ENCODE measurements at regions not wholly inside any gene's neighbourhood (a gene's known extent, or its start where the extent isn't known, plus 50 kb on each side); places are given as distances from the start of the nearest gene placed in this dataset.

- DNase-seq (ENCODE audit: extremely low read depth in 1 of 4, low spot score in 3 of 4) (no peak), ATAC-seq (no peak), FAIRE-seq (no peak)
- H3K27ac ChIP-seq (ENCODE audit: extremely low read depth, low read depth, low read length) = no peak overlapping the region
- intact Hi-C loops (cut with micrococcal nuclease) (no loop called here), in situ Hi-C loops (cut with MboI) (no loop called here)
- H3K4me1 ChIP-seq (replicated peaks in 1 of 2; ENCODE audit: control insufficient read depth in 2 of 2, insufficient read depth in 2 of 2, low read length in 2 of 2) = no peaks in the 10 kb centered on the region
- H3K36me3 ChIP-seq (ENCODE audit: control insufficient read depth, insufficient read depth, low read length) = no peaks in the 10 kb centered on the region
- ChIA-PET POLR2A (no interaction called here), CTCF (ENCODE audit: low intra/inter-chr PET ratio) (no interaction called here)
- no peaks in the 10 kb centered on the region for H3K79me2 ChIP-seq (ENCODE audit: control insufficient read depth, insufficient read depth, low read length)
- H3K9me1 ChIP-seq (ENCODE audit: control insufficient read depth, insufficient read depth, low read length) = no peaks in the 10 kb centered on the region
- no peaks in the 10 kb centered on the region for H3K9me3 ChIP-seq (replicated peaks; ENCODE audit: control insufficient read depth, insufficient read depth, low read depth, low read length)
- BruUV-seq (replicated peaks) = no TSS peak
- H4K20me1 ChIP-seq (replicated peaks; ENCODE audit: control insufficient read depth, insufficient read depth, low read length) = no peaks in the 10 kb centered on the region
- no peak overlapping the region for H3K4me2 ChIP-seq (ENCODE audit: insufficient read depth, low read length)
- H3K4me3 ChIP-seq = no peak overlapping the region
- no peak overlapping the region for H2AFZ ChIP-seq (ENCODE audit: low read depth, low read length)
- H3K9ac ChIP-seq (ENCODE audit: insufficient read depth in 1 of 2, low read depth in 2 of 2, low read length in 2 of 2) = no peak overlapping the region
- no peaks in the 10 kb centered on the region for H3K27me3 ChIP-seq (ENCODE audit: control insufficient read depth in 2 of 2, insufficient read depth in 2 of 2, low read length in 2 of 2)
- TF ChIP-seq, protein P1, sequence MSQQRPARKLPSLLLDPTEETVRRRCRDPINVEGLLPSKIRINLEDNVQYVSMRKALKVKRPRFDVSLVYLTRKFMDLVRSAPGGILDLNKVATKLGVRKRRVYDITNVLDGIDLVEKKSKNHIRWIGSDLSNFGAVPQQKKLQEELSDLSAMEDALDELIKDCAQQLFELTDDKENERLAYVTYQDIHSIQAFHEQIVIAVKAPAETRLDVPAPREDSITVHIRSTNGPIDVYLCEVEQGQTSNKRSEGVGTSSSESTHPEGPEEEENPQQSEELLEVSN (IDR thresholded peaks at IDR 0.05; ENCODE audit: borderline replicate concordance in 1 of 2, extremely low read depth in 1 of 2, insufficient read depth in 1 of 2, insufficient read length in 1 of 2, low read depth in 1 of 2, low read length in 1 of 2, poor library complexity in 1 of 2, severe bottlenecking in 1 of 2) = no peak
- TF ChIP-seq, protein P2, sequence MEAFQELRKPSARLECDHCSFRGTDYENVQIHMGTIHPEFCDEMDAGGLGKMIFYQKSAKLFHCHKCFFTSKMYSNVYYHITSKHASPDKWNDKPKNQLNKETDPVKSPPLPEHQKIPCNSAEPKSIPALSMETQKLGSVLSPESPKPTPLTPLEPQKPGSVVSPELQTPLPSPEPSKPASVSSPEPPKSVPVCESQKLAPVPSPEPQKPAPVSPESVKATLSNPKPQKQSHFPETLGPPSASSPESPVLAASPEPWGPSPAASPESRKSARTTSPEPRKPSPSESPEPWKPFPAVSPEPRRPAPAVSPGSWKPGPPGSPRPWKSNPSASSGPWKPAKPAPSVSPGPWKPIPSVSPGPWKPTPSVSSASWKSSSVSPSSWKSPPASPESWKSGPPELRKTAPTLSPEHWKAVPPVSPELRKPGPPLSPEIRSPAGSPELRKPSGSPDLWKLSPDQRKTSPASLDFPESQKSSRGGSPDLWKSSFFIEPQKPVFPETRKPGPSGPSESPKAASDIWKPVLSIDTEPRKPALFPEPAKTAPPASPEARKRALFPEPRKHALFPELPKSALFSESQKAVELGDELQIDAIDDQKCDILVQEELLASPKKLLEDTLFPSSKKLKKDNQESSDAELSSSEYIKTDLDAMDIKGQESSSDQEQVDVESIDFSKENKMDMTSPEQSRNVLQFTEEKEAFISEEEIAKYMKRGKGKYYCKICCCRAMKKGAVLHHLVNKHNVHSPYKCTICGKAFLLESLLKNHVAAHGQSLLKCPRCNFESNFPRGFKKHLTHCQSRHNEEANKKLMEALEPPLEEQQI (IDR thresholded peaks at IDR 0.05) = no peak
- TF ChIP-seq, protein P3, sequence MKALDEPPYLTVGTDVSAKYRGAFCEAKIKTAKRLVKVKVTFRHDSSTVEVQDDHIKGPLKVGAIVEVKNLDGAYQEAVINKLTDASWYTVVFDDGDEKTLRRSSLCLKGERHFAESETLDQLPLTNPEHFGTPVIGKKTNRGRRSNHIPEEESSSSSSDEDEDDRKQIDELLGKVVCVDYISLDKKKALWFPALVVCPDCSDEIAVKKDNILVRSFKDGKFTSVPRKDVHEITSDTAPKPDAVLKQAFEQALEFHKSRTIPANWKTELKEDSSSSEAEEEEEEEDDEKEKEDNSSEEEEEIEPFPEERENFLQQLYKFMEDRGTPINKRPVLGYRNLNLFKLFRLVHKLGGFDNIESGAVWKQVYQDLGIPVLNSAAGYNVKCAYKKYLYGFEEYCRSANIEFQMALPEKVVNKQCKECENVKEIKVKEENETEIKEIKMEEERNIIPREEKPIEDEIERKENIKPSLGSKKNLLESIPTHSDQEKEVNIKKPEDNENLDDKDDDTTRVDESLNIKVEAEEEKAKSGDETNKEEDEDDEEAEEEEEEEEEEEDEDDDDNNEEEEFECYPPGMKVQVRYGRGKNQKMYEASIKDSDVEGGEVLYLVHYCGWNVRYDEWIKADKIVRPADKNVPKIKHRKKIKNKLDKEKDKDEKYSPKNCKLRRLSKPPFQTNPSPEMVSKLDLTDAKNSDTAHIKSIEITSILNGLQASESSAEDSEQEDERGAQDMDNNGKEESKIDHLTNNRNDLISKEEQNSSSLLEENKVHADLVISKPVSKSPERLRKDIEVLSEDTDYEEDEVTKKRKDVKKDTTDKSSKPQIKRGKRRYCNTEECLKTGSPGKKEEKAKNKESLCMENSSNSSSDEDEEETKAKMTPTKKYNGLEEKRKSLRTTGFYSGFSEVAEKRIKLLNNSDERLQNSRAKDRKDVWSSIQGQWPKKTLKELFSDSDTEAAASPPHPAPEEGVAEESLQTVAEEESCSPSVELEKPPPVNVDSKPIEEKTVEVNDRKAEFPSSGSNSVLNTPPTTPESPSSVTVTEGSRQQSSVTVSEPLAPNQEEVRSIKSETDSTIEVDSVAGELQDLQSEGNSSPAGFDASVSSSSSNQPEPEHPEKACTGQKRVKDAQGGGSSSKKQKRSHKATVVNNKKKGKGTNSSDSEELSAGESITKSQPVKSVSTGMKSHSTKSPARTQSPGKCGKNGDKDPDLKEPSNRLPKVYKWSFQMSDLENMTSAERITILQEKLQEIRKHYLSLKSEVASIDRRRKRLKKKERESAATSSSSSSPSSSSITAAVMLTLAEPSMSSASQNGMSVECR (CRISPR knock-in tag; IDR thresholded peaks at IDR 0.05) = no peak
- TF ChIP-seq ZFP30 (CRISPR knock-in tag; IDR thresholded peaks at IDR 0.05; ENCODE audit: borderline replicate concordance) (no peak), DLX4 (CRISPR knock-in tag; IDR thresholded peaks at IDR 0.05) (no peak), E2F3 (CRISPR knock-in tag; IDR thresholded peaks at IDR 0.05) (no peak), RCOR1 (IDR thresholded peaks at IDR 0.05; ENCODE audit: borderline replicate concordance in 1 of 2, low read depth in 2 of 2, low read length in 2 of 2) (no peak), SMARCC2 (IDR thresholded peaks at IDR 0.05; ENCODE audit: low read depth) (no peak), MYNN (IDR thresholded peaks at IDR 0.05) (no peak), MYNN (CRISPR knock-in tag; IDR thresholded peaks at IDR 0.05) (no peak), ZNF639 (CRISPR knock-in tag; conservative IDR thresholded peaks at IDR 0.05 in 1 of 2, IDR thresholded peaks at IDR 0.05 in 1 of 2) (no peak), CHD4 (IDR thresholded peaks at IDR 0.05; ENCODE audit: insufficient read depth, insufficient replicate concordance, low read depth, low read length, poor library complexity, severe bottlenecking) (no peak)
Observed at GRCh38 chr14:29503903-29504302, 423.7 kb downstream of the PRKD1 start.
